Esophagus squamous epithelium (tissue), 5 donors: ENCODE measurements at regions not wholly inside any gene's neighbourhood (a gene's known extent, or its start where the extent isn't known, plus 50 kb on each side); places are given as distances from the start of the nearest gene placed in this dataset.

Experiments used
- DNase-seq: peaks from one replicate; lab custom pipeline; 2025; lab: John Stamatoyannopoulos, UW
- H3K27ac ChIP-seq, 4 donors: fragments of 200-600 bp; sonication (generic); one replicate each; pipeline ENCODE4 v1.5.1; 2016 to 2019; ENCODE audit warnings: mild to moderate bottlenecking in 1 of 4
- H3K27me3 ChIP-seq, 4 donors: fragments of 200-600 bp; sonication (generic); 1 replicate in 3 of 4; 2 replicates in 1 of 4; pipeline versions ENCODE4 v1.5.1 to v1.6.0; 2017 to 2021; ENCODE audit warnings: antibody characterized with exemption in 1 of 4
- H3K36me3 ChIP-seq, 3 donors: fragments of 200-600 bp; sonication (generic); one replicate each; pipeline ENCODE4 v1.5.1; 2016 to 2019
- H3K4me1 ChIP-seq, 3 donors: fragments of 200-600 bp; sonication (generic); one replicate each; pipeline ENCODE4 v1.5.1; 2017 to 2019
- H3K4me3 ChIP-seq, 4 donors: fragments of 200-600 bp; sonication (generic); 1 replicate in 3 of 4; 2 replicates in 1 of 4; pipeline ENCODE4 v1.5.1; 2016 to 2019; ENCODE audit warnings: mild to moderate bottlenecking in 2 of 4, moderate library complexity in 1 of 4
- H3K9me3 ChIP-seq, 3 donors: fragments of 200-600 bp; sonication (generic); one replicate each; pipeline ENCODE4 v1.5.1; 2016 to 2019
- CTCF ChIP-seq, 6 experiments: fragments of 450-650 bp in 4 of 6; fragments of 200-600 bp in 2 of 6; sonication (generic) in 2 of 6; IDR thresholded peaks; one replicate each; pipeline ENCODE4 v1.5.1; 2016 to 2019; ENCODE audit warnings: antibody characterized with exemption in 6 of 6, mild to moderate bottlenecking in 4 of 6, moderate library complexity in 4 of 6
- POLR2A ChIP-seq, 4 donors: fragments of 450-650 bp; IDR thresholded peaks; one replicate each; pipeline ENCODE4 v1.6.1; 2017; ENCODE audit warnings: antibody characterized with exemption in 4 of 4, mild to moderate bottlenecking in 4 of 4, moderate library complexity in 3 of 4
- WGBS, 2 donors: methylation state at CpG; one replicate each; pipeline ENCODE4 v1.1.5; 2018; 5-methylcytosine and 5-hydroxymethylcytosine counted together
- intact Hi-C: fragments of 100-400 bp; cut with DNase I; formaldehyde crosslinking; loops from one replicate; pipeline ENCODE4 v1.15.0; 2022
- donor health status: DM: yes; HTN: yes; CAD: no.

DNA sequence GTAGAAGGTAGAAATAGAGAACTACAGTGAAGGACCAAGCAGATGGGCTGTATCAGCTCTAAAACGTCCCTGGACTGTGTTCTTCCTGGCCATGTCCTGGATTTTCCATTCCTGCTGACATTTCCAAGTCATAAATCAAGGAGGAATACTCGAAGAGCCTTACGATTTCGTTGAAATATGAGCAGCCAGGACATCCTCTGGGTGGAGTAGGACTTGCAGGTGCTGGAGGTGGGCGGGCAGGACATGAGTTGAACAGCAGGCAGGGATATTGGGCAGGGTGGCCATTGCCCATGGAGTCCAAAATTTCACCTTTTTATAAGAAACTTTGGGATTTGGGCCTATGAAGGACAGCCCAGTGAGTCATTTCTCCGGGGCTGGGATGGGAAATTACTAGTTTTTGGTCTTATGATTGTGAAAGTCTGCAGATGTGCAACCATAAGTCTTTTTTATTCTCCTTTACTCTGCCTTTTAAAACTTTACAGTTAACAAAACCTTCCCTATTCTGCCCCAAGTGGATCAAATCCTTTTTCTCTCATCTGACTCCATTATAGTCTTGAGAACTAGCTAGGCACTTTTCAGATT lies 88.8 kb downstream of the TMX1 start:
- Histone ChIP-seq H3K27me3 (no peaks in the 10 kb centered on the region), H3K9me3 (no peaks in the 10 kb centered on the region), H3K27ac (peak overlapping the region; percentile 65 to 90 (median 81)), H3K4me3 (no peak overlapping the region), H3K36me3 (no peaks in the 10 kb centered on the region), H3K4me1 (peaks cover 12 to 68% (median 46%) of the 10 kb centered on the region in 3 donors)
- TF ChIP-seq POLR2A (IDR thresholded peaks at IDR 0.05): no peak
- no peak for TF ChIP-seq CTCF (IDR thresholded peaks at IDR 0.05)
- intact Hi-C loops: no loop called here
- 36 to 38% methylated on average over 6 of the region's 6 CpGs for WGBS, 2 donors
- DNase-seq: no peak

DNA sequence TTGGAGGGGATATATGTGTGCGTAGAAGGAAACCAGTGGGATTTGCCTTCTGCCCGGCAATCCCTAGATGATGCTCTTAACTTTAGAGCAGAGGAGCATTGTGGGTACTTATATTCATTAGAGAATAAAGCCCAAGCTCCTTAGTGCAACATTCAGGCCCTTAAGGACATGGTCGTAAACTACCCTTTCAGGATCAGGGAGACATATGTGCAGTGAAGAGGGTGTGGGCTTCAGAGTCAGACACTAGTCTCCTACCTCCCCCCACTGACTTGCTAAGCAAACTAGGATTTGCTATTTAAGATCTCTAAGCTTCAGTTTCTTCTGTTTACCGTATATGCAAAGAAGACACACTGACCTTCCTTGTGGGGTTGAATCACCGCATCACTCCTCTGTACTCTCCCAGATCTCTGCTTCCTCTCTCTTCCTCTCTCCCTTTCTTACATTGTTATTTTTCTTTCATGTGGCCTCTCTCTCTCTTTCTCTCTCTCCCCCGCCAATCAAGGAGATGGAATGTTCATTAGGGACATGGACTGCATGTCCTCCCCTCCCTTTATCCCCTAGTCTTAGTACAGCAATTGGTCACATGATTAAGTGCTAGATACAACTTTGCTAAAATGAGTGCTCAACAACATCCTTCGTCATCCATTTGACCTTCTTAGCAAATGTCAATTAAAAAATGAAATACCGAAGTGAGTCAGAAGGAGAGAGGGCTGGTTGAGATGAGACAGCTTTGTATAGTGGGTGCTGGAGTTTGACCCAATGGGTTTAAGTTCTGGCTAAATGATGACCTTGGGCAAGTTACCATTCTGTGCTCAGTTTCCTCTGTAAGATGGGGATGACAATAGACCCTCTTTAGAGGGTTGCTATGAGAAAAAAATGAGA lies 91.7 kb downstream of the TMX1 start:
- no peaks in the 10 kb centered on the region for H3K9me3 ChIP-seq
- H3K4me1 ChIP-seq: peaks cover 23 to 92% (median 74%) of the 10 kb centered on the region in 3 donors
- H3K27ac ChIP-seq: peak overlapping the region in 3 of 4 donors; percentile 35 to 87 (median 84)
- no peak for DNase-seq
- TF ChIP-seq POLR2A (IDR thresholded peaks at IDR 0.05): no peak
- TF ChIP-seq CTCF (IDR thresholded peaks at IDR 0.05): no peak
- H3K4me3 ChIP-seq: no peak overlapping the region
- no peaks in the 10 kb centered on the region for H3K27me3 ChIP-seq
- H3K36me3 ChIP-seq: no peaks in the 10 kb centered on the region
- intact Hi-C loops: no loop called here
- 59 to 67% methylated on average over 8 of the region's 8 CpGs for WGBS, 2 donors

DNA sequence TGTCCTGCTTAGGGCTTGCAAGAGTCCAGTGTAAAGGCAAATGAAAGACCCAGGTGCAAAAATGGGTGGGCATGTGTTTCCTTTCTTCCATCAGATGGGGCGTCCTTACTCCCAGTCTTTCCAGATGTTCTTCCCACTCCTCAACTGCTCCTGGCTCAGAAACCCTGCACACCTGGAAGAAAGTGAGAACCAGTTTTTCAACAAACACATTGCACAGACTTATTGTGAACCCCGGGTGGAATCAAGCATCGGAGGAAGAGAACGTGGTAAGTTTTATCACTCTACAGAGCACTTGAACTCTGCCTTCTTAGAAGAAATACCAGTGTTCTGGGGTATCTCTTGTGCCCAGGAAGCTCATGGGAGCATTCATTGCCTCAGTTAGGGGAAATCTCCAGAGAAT lies 93.3 kb downstream of the TMX1 start:
- no peak for TF ChIP-seq CTCF (IDR thresholded peaks at IDR 0.05)
- TF ChIP-seq POLR2A (IDR thresholded peaks at IDR 0.05): no peak
- intact Hi-C loops: no loop called here
- DNase-seq: no peak
- Histone ChIP-seq H3K36me3 (no peaks in the 10 kb centered on the region), H3K4me1 (peaks cover 11 to 89% (median 68%) of the 10 kb centered on the region in 3 donors), H3K27me3 (no peaks in the 10 kb centered on the region), H3K9me3 (no peaks in the 10 kb centered on the region), H3K27ac (peak overlapping the region; percentile 75 to 87 (median 84)), H3K4me3 (no peak overlapping the region)
- WGBS, 2 donors: 48 to 52% methylated on average over 4 of the region's 4 CpGs

- Histone ChIP-seq H3K36me3 (no peaks in the 10 kb centered on the region), H3K4me3 (no peak overlapping the region), H3K27me3 (no peaks in the 10 kb centered on the region), H3K4me1 (peaks cover 11 to 82% (median 61%) of the 10 kb centered on the region in 3 donors), H3K9me3 (no peaks in the 10 kb centered on the region), H3K27ac (peak overlapping the region; percentile 75 to 87 (median 84))
- WGBS, 2 donors: 25 to 36% methylated on average over 1 of the region's 1 CpG
- intact Hi-C loops: no loop called here
- TF ChIP-seq CTCF (IDR thresholded peaks at IDR 0.05): no peak
- no peak for TF ChIP-seq POLR2A (IDR thresholded peaks at IDR 0.05)
- DNase-seq: no peak
Measured at GRCh38 chr14:51333901-51334521, 94.0 kb downstream of the TMX1 start.

GRCh38 chr14:51334566-51334965 lies 94.5 kb downstream of the TMX1 start:
- Histone ChIP-seq H3K9me3 (no peaks in the 10 kb centered on the region), H3K4me3 (no peak overlapping the region), H3K4me1 (peaks cover 11 to 79% (median 59%) of the 10 kb centered on the region in 3 donors), H3K27me3 (no peaks in the 10 kb centered on the region), H3K36me3 (no peaks in the 10 kb centered on the region), H3K27ac (peak overlapping the region; percentile 75 to 87 (median 84))
- WGBS, 2 donors: 39% methylated on average over 5 of the region's 5 CpGs
- TF ChIP-seq POLR2A (IDR thresholded peaks at IDR 0.05) (no peak), CTCF (IDR thresholded peaks at IDR 0.05) (no peak)
- no peak for DNase-seq
- intact Hi-C loops: no loop called here
